Superior temporal gyrus (tissue), 1 donor: ENCODE measurements at regions not wholly inside any gene's neighbourhood (a gene's known extent, or its start where the extent isn't known, plus 50 kb on each side); places are given as distances from the start of the nearest gene placed in this dataset.
"Not testable (repeated sequence)": the region's sequence is repeated elsewhere in the genome, so short reads cannot be mapped to it uniquely, and the experiment has no call there.

Source experiments
- DNase-seq: peaks from one replicate; pipeline ENCODE4 v3.0.0-alpha.2; 2016; ENCODE audit errors: extremely low spot score

DNA sequence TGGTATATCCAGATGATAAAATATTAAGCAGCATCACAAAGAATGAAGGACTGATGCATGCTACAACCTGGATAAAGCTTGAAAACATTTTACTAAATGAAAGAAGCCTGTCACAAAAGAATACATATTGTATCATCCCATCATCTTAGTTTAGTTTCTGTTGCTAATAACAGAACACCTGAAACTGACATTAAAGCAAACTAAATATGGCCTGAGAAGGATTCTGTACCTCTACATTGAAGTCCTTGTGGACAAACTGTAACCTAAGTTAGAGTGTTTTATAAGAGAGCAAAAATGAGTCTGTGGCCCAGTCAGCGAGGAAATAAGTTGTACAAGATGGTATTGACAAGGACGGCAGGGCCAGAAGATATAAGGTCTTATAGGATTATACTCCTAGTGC, 261.0 kb upstream of the CPHXL start:
- DNase-seq: no peak

- DNase-seq: no peak
Measured at GRCh38 chr16:75996491-75996890, 270.2 kb upstream of the CPHXL start.

GRCh38 chr16:75997606-75998005, 271.3 kb upstream of the CPHXL start:
- DNase-seq: no peak

- no peak for DNase-seq
Measured at GRCh38 chr16:76007645-76008044, 269.6 kb upstream of the CNTNAP4 start.

DNA sequence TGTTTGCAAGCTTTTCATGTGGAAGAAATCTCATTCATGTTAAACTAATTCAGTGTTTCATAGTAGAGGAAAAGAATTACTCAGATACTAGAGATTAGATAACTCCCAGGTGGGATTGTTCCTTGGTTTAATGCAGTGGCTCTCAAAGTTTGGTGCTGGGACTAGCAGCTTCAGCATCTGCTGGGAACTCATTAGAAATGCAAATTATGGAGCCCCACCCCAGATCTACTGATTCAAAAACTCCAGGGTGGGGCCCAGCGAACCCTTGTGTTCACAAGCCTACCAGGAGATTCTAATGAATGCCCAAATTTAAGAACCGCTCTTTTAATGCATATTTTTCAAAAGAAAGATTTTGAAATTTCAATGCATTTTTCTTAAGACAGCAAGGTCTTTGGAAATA, 253.4 kb upstream of the CNTNAP4 start:
- no peak for DNase-seq

GRCh38 chr16:76035689-76036088, 241.5 kb upstream of the CNTNAP4 start:
- no peak for DNase-seq

DNA sequence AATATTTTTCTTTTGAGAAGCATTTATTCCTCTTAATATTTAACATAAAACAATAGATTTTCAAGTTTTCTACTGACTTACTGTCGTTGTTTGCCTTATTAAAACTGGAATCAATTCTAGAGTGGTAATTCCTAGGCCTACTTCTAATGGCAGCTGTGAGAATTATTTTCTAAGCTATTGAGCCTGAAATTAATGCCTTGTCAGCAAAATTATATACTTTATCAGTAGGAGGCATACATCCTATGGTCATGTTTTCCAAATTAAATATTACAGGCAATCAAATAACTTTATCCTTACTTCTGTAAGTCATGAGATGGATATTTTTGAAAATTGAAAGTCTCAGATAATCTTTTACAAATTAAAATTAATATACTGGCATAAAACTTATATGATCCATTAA, 239.1 kb upstream of the CNTNAP4 start:
- no peak for DNase-seq

DNA sequence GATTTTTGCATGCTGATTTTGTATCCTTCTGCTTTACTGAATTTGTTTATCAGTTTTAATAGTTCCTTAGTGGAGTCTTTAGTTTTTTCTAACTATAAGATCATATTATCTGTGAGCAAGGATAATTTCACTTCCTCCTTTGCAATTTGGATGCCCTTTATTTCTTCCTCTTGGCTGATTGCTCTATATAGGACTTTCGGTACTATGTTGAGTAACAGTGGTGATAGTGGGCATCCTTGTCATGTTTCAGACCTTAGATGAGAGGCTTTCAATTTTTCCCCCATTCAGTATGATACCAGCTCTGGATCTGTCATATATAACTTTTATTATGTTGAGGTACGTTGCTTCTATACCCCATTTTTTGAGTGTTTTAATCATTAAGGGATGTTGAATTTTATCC, 224.5 kb upstream of the CNTNAP4 start:
- no peak for DNase-seq

DNA sequence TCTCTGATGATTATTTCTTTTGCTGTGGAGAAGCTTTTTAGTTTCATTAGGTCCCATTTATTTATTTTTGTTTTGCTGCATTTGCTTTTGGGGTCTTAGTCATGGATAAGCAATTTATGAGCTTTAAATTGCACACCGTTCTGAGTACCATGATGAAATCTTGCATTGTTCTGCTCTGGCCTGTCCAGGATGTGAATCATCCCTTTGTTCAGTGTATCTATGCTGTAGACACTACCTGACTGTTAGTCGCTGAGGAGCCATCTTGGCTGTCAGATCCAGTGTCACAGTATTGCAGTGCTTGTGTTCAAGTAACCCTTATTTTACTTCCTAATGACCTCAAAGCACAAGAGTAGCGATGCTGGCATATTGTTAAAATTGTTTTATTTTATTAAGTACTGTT, 218.0 kb upstream of the CNTNAP4 start:
- no peak for DNase-seq

- no peak for DNase-seq
Measured at GRCh38 chr16:76059701-76060100, 217.5 kb upstream of the CNTNAP4 start.

- DNase-seq: no peak
Measured at GRCh38 chr16:76071690-76072089, 205.5 kb upstream of the CNTNAP4 start.

GRCh38 chr16:76081967-76082366, 195.2 kb upstream of the CNTNAP4 start:
- DNase-seq: peak; percentile 34

DNA sequence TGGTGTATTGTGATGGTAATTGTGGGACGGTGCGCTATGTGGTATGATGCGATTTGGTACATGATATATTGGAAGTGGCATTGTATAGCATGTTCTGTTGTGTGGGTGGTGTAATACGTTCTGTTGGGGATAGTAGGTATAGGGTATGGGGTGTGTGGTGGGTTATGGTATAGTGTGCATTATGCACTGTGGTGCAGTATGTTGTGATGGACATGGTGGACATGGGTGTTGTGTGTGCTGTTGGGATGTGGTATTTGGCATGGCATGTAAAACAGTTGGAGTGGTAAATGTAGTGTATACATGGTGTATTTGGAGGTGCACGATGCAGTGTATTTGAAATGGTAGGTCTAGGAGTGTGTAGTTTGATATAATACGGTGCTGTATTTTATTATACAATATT, 170.6 kb upstream of the CNTNAP4 start:
- DNase-seq: no peak

DNA sequence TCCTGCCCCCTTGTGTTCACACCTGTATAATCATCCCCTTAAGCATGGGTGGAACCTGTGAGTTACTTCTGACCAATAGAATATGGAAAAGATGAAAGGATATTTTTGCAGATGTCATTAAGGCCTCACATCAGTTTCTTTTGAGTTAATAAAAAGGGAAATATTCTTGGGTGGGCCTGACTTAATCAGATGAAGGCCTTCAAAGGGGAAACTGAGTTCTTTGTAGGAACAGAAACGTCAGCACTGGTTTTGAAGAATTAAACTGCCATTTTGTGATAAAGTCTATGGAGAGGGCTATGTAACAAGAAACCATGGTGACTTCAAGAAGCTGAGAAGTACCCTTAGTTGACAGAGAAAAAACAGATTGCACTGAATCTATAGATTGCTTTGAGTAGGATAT, 168.7 kb upstream of the CNTNAP4 start:
- DNase-seq: no peak

DNA sequence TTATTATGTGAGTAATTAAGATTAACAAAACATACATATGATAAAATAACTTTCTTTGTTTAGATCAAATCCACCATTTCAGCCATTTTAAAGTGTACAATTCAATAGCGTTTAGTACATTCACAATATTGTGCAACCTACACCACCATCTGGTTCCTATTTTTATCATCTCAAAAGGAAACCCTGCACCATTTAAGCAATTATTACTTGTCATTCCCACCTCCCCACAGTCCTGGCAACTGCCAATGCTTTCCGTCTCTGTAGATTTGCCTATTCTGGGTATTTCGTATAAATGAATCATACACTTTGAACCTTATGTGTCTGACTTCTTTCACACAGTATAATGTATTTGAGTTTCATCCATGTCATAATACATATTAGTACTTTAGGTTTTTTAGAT, 162.5 kb upstream of the CNTNAP4 start:
- no peak for DNase-seq

DNA sequence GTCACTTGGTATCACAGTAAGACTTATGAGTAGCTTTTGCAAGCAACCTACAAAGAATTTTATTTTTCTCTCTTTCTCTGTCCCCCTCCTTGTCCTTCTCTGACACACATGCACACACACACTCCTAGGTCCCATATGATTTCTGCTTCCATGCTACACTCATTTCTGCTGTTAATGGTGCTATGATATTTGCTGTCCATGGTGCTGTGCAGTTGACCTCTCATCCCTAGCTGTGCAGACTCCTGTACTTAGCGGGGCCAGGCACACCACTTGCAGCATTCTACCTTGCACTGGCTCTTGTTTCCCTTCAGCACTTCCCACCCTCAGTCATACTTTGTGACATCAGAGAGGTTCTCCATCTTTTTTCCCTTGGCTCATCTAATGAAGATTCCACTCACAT, 158.9 kb upstream of the CNTNAP4 start:
- DNase-seq: no peak

- peak; percentile 48 for DNase-seq
Measured at GRCh38 chr16:76121636-76122035, 155.6 kb upstream of the CNTNAP4 start.

- no peak for DNase-seq
Measured at GRCh38 chr16:76123966-76124365, 153.2 kb upstream of the CNTNAP4 start.

DNA sequence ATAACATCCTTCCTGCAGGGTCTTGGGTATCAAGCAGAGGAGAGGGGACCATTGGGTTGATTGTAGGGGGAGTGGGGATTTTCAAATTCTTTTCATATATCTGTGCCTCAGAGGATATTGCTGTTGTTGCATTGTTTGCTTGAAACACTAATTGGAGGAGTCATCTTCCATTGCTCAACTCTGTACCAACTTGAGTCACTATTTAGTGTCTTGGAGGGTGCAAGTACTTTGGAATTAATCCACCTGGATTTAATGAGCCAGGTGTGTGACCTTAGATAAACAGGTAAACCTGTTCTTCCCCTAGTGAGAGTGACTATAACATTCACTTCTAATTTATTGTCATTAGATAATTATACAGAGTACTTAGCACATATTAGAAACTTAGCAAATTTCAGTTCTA, 151.3 kb upstream of the CNTNAP4 start:
- no peak for DNase-seq

DNA sequence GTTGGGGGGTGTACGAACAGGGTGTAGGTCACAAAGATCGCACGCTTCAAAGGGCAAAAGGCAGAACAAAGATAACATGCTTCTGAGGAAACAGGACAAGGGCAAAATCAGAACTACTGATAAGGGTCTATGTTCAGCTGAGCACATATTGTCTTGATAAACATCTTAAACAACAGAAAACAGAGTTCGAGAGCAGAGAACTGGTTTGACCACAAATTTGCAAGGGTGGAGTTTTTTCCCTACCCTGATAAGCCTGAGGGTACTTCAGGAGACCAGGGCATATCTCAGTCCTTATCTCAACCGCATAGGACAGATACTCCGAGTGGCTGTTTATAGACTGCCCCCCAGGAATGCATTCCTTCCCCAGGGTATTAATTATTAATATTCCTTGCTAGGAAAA, 139.1 kb upstream of the CNTNAP4 start:
- not testable (repeated sequence) for DNase-seq

GRCh38 chr16:76157629-76158028, 119.6 kb upstream of the CNTNAP4 start:
- no peak for DNase-seq

DNA sequence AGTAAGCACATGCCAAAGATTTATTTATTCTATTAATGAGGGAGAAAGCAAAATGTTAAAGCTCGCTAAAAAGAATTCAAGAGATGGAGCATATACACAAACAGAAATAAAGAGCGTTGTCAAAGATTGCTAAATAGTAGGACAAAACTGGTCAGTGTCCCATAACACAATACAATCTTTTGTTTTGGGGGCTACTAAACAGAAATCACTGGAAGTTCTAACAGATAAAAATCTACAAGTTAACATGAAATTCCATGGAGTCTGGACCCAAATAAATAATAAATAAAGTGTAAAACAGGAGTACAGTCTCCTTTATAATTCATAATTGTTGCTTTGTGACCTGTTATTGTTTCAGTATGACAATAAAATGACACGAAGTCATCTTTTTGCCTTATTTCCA, 115.2 kb upstream of the CNTNAP4 start:
- peak; percentile 84 for DNase-seq

- DNase-seq: no peak
Measured at GRCh38 chr16:76164970-76165558, 112.1 kb upstream of the CNTNAP4 start.

- no peak for DNase-seq
Measured at GRCh38 chr16:76175718-76176117, 101.5 kb upstream of the CNTNAP4 start.

- DNase-seq: no peak
Measured at GRCh38 chr16:76176153-76176552, 101.0 kb upstream of the CNTNAP4 start.
